ENCODE measurements at regions not wholly inside any gene's neighbourhood (a gene's known extent, or its start where the extent isn't known, plus 50 kb on each side); places are given as distances from the start of the nearest gene placed in this dataset.
"Not testable (repeated sequence)": the region's sequence is repeated elsewhere in the genome, so short reads cannot be mapped to it uniquely, and the experiment has no call there.

DNA sequence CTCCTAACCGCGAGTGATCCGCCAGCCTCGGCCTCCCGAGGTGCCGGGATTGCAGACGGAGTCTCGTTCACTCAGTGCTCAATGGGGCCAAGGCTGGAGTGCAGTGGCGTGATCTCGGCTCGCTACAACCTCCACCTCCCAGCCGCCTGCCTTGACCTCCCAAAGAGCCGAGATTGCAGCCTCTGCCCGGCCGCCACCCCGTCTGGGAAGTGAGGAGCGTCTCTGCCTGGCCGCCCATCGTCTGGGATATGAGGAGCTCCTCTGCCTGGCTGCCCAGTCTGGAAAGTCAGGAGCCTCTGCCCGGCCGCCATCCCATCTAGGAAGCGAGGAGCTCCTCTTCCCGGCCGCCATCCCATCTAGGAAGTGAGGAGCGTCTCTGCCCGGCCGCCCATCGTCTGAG lies 58.8 kb upstream of the ANKRD30BL start:
- H3K4me3 Mint-ChIP-seq; H3K27ac Mint-ChIP-seq; H3K9me3 Mint-ChIP-seq; CTCF ChIA-PET; H3K27me3 Mint-ChIP-seq; H3K4me1 Mint-ChIP-seq; DNase-seq; H3K36me3 Mint-ChIP-seq (ENCODE audit: low read depth); POLR2A ChIA-PET: not testable (repeated sequence)

GRCh38 chr2:132221886-132222285 lies 60.1 kb upstream of the ANKRD30BL start:
- H3K4me3 Mint-ChIP-seq; H3K27ac Mint-ChIP-seq; H3K27me3 Mint-ChIP-seq; DNase-seq; H3K36me3 Mint-ChIP-seq (ENCODE audit: low read depth); CTCF ChIA-PET; H3K4me1 Mint-ChIP-seq; POLR2A ChIA-PET; H3K9me3 Mint-ChIP-seq: not testable (repeated sequence)

DNA sequence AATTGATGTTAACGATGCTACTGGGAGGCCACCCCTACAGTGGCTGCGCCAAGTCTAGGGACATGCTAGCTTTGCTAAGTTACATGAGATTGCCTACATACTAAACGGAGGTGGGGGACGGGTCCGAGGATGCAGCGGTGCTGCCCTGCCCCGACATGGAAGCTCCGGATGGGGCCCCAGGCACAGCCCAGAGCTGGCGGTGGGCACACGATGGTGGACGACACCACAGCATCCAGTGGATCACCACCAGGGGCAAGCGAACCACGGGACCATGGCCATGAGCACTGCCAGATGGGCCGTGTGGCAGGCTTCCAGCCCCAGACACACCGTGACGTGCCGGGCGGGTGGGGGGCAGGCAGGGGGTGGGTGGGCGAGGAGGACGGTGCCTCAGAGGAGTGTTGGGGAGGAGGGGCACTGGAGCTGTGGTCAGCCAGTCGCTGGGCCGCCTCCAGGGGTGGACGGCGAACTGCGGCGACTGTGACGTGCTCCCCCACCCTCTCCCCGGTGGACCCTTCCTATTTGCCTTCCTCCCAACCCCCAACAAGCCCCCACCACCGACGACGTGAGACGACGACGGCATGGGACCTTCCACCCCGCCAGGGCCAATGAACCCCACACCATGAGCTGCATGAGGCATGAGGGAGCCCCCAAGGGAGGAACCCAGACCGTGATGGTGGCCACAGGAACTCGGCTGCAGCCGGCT lies 90.6 kb upstream of the ANKRD30BL start:
- H3K27me3 Mint-ChIP-seq = peaks cover 6% of the 10 kb centered on the region
- H3K27ac Mint-ChIP-seq = no peak overlapping the region
- DNase-seq = no peak
- CTCF ChIA-PET = no interaction called here
- H3K36me3 Mint-ChIP-seq (ENCODE audit: low read depth) = peaks cover 9% of the 10 kb centered on the region
- H3K9me3 Mint-ChIP-seq = peaks cover 37% of the 10 kb centered on the region
- POLR2A ChIA-PET = no interaction called here
- H3K4me3 Mint-ChIP-seq = no peak overlapping the region
- peaks cover 3% of the 10 kb centered on the region for H3K4me1 Mint-ChIP-seq

DNA sequence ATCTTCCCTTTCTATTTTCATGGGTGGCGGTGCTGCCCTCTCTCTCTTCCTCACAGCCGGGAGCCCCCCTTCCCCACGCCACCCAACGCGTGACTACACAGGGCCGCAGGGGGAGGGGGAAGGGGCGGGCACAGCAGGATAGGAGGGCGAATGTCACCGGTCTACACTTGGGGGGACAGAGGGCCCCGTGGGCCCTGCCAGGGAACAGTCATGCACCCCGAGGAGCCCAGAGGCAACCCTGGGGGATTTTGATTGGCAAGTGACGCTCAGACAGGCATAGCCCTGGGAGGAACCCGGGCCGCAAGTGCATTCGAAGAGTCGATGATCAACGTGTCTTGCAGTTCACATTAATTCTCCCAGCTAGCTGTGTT lies 91.1 kb upstream of the ANKRD30BL start:
- no peak overlapping the region for H3K27ac Mint-ChIP-seq
- H3K4me1 Mint-ChIP-seq = no peaks in the 10 kb centered on the region
- H3K4me3 Mint-ChIP-seq = no peak overlapping the region
- peaks cover 37% of the 10 kb centered on the region for H3K9me3 Mint-ChIP-seq
- DNase-seq = no peak
- CTCF ChIA-PET = no interaction called here
- POLR2A ChIA-PET = no interaction called here
- H3K36me3 Mint-ChIP-seq (ENCODE audit: low read depth) = peaks cover 9% of the 10 kb centered on the region
- peaks cover 9% of the 10 kb centered on the region for H3K27me3 Mint-ChIP-seq

DNA sequence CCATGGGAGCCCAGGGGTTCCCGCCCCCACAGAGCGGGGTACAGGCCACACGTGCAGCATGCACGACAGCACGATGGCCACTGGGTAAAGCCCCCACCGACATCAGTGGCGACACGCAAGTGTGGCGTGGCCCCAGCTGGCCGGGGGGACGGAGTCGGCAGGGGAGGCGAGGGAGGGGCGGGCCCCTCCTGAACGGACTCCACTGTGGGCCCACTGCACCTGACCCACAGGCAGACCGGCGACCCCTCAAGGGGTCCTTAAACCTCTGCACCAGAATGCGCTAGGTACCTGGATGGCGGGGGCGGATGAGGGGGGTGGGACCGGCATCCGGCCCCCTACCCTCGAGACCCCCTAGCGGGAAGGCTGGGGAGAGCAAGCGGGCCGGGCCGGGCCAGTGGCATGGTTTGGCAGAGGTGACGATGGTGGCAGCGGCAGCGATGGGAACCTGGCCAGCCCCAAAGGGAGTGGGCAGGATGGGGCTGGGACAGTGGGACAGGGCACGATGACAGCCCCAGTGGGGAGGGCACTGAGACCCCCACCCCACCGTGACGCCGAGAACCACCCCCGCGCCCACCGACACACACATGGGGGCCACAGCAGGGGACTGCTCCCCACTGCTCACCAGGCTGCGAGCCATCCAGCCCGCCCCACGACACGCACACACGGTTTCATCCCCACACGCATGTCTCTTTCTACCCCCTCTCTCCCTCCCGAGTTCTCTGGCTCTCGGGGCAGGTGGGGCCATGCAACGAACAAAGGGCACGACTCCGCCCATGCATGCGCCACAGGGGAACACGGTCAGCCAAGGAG lies 91.9 kb upstream of the ANKRD30BL start:
- POLR2A ChIA-PET = no interaction called here
- Mint-ChIP-seq H3K27ac (no peak overlapping the region), H3K27me3 (peaks cover 9% of the 10 kb centered on the region), H3K4me3 (no peak overlapping the region), H3K9me3 (peaks cover 32% of the 10 kb centered on the region), H3K4me1 (no peaks in the 10 kb centered on the region), H3K36me3 (ENCODE audit: low read depth) (peaks cover 9% of the 10 kb centered on the region)
- no peak for DNase-seq
- CTCF ChIA-PET = no interaction called here

GRCh38 chr2:132254306-132254919 lies 92.7 kb upstream of the ANKRD30BL start:
- H3K4me3 Mint-ChIP-seq; H3K27ac Mint-ChIP-seq; H3K36me3 Mint-ChIP-seq (ENCODE audit: low read depth); H3K4me1 Mint-ChIP-seq; DNase-seq; CTCF ChIA-PET; POLR2A ChIA-PET: not testable (repeated sequence)
- Mint-ChIP-seq H3K9me3 (peaks cover 30% of the 10 kb centered on the region), H3K27me3 (peaks cover 13% of the 10 kb centered on the region)

- POLR2A ChIA-PET = no interaction called here
- no peak overlapping the region for H3K4me3 Mint-ChIP-seq
Measured at GRCh38 chr2:132255714-132256113, 94.0 kb upstream of the ANKRD30BL start.

GRCh38 chr2:132256251-132256902 lies 94.6 kb upstream of the ANKRD30BL start:
- Mint-ChIP-seq H3K4me3 (no peak overlapping the region), H3K27ac (no peak overlapping the region), H3K9me3 (peaks cover 25% of the 10 kb centered on the region), H3K4me1 (no peaks in the 10 kb centered on the region), H3K36me3 (ENCODE audit: low read depth) (peaks cover 6% of the 10 kb centered on the region), H3K27me3 (peaks cover 16% of the 10 kb centered on the region)
- DNase-seq = no peak
- ChIA-PET CTCF (no interaction called here), POLR2A (no interaction called here)

More at GRCh38 chr2:132255714-132256113, 94.0 kb upstream of the ANKRD30BL start:
- H3K27ac Mint-ChIP-seq = peak overlapping the region; percentile 41
- H3K36me3 Mint-ChIP-seq (ENCODE audit: low read depth) = peaks cover 6% of the 10 kb centered on the region
- CTCF ChIA-PET = no interaction called here
- H3K27me3 Mint-ChIP-seq = peaks cover 16% of the 10 kb centered on the region
- peaks cover 25% of the 10 kb centered on the region for H3K9me3 Mint-ChIP-seq
- DNase-seq = no peak
- H3K4me1 Mint-ChIP-seq = no peaks in the 10 kb centered on the region

DNA sequence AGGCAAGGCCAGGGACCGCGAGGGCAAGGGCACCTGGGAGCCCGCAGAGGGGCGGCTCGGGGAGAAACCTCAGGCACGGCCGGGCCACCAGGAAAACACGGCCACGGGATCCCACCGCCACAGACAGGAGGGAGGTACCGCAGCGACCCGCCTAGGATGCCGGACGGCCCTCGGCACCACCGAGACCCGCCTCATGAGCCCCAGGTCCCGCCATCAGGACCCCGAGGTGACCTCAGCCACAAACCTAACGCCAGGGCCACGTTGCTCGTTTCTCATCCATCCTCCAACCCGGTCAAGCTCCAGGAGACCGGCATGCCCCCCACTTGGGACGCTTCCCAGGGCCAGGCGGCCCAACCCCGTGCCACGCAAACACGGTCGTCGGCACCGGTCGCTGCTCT lies 95.2 kb upstream of the ANKRD30BL start:
- POLR2A ChIA-PET; H3K4me1 Mint-ChIP-seq; H3K4me3 Mint-ChIP-seq; H3K36me3 Mint-ChIP-seq (ENCODE audit: low read depth); CTCF ChIA-PET; H3K27ac Mint-ChIP-seq; DNase-seq: not testable (repeated sequence)
- peaks cover 17% of the 10 kb centered on the region for H3K27me3 Mint-ChIP-seq
- peaks cover 22% of the 10 kb centered on the region for H3K9me3 Mint-ChIP-seq

GRCh38 chr2:132257301-132258171 lies 95.8 kb upstream of the ANKRD30BL start:
- H3K27ac Mint-ChIP-seq; H3K4me1 Mint-ChIP-seq; POLR2A ChIA-PET; H3K4me3 Mint-ChIP-seq; CTCF ChIA-PET; H3K36me3 Mint-ChIP-seq (ENCODE audit: low read depth); DNase-seq: not testable (repeated sequence)
- Mint-ChIP-seq H3K27me3 (peaks cover 21% of the 10 kb centered on the region), H3K9me3 (peaks cover 22% of the 10 kb centered on the region)

DNA sequence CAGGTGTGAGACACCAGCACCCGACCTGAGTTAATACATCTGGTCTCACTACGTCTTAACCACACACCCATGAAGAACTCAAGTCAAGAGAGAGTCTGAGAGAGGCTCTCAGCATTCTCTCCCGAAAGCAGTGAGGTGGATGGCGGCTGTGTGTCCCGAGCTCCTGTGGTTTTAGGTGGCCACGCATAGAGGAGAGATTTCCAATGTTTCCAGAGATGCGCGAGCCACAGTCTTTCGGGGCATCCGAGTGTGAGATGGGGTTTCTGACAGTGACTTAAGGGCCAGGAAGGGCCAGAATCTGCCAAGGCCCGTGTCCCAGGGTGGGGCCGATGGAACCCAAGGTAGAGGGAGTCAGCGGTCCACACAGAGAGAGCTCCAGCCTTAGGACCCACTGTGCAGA lies 97.5 kb upstream of the ANKRD30BL start:
- H3K36me3 Mint-ChIP-seq (ENCODE audit: low read depth); DNase-seq; H3K4me1 Mint-ChIP-seq; POLR2A ChIA-PET; CTCF ChIA-PET; H3K27ac Mint-ChIP-seq; H3K4me3 Mint-ChIP-seq: not testable (repeated sequence)
- Mint-ChIP-seq H3K27me3 (peaks cover 22% of the 10 kb centered on the region), H3K9me3 (peaks cover 16% of the 10 kb centered on the region)

DNA sequence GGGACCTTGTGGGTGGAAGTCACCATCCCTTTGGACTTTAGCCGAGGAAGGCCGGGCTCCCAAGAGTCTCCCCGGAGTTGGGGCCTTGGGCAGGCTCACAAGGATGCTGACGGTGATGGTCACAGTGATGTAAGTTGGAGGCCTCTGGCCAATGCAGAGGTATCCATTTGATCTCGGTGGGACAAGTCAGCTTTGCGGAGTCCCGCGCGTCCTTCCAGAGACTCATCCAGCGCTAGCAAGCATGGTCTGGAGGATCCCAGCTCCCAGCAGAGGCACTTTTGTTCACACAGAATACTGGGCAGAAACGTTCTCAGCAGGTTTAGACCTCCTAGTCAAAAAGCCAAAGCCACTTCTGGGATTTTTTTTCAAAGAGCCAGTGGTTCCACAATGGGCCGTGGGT lies 103.8 kb upstream of the ANKRD30BL start:
- H3K36me3 Mint-ChIP-seq (ENCODE audit: low read depth); H3K27ac Mint-ChIP-seq; DNase-seq; H3K4me3 Mint-ChIP-seq; POLR2A ChIA-PET; CTCF ChIA-PET; H3K4me1 Mint-ChIP-seq; H3K9me3 Mint-ChIP-seq; H3K27me3 Mint-ChIP-seq: not testable (repeated sequence)

GRCh38 chr2:132267105-132267497 lies 105.3 kb upstream of the ANKRD30BL start:
- H3K27ac Mint-ChIP-seq = no peak overlapping the region
- DNase-seq = no peak
- POLR2A ChIA-PET = no interaction called here
- no peaks in the 10 kb centered on the region for H3K36me3 Mint-ChIP-seq (ENCODE audit: low read depth)
- H3K27me3 Mint-ChIP-seq = peaks cover 3% of the 10 kb centered on the region
- H3K9me3 Mint-ChIP-seq = no peaks in the 10 kb centered on the region
- H3K4me1 Mint-ChIP-seq = peaks cover 5% of the 10 kb centered on the region
- H3K4me3 Mint-ChIP-seq = no peak overlapping the region
- CTCF ChIA-PET = no interaction called here
